ENCODE measurements at regions not wholly inside any gene's neighbourhood (a gene's known extent, or its start where the extent isn't known, plus 50 kb on each side); places are given as distances from the start of the nearest gene placed in this dataset.

DNA sequence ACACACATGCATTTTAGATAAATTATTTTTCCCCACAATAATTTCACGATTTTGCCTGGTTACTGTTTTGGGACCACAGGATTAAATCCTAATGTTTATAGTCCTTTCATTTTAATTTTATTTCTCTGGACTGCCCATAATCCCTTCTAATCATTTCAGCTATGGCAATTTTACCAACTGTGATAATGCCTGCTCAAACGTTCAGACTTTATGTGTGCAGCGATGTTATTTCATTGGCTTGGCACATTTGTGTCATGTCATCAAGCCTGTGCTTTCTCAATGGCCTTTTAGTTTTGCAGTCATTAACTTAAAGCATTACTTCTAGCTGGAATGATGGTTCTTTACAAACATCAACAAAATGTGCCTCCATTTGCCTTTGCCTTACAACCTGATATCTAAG, 140.6 kb upstream of the HSF2 start:
- DNase-seq (ENCODE audit: low read depth): no peak

DNA sequence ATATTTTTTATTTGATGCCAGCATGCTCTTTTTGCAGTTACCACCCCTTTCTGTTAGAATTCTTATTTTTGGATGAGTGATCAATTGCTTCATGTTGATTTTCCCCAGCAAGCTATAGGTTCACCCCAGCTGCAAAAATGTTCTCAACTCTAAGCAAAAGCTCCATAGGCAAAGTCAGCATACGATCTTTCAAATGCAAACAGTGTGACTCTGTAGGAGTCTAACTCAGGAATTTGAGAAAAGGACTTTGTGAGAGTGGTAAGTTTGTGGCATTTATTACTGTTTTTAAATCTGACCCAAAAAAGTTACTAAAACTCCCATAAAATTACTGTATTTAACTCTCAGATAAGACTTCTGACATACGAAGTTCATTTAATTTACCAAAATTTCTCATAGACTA, 134.9 kb upstream of the HSF2 start:
- no peak for DNase-seq (ENCODE audit: low read depth)

DNA sequence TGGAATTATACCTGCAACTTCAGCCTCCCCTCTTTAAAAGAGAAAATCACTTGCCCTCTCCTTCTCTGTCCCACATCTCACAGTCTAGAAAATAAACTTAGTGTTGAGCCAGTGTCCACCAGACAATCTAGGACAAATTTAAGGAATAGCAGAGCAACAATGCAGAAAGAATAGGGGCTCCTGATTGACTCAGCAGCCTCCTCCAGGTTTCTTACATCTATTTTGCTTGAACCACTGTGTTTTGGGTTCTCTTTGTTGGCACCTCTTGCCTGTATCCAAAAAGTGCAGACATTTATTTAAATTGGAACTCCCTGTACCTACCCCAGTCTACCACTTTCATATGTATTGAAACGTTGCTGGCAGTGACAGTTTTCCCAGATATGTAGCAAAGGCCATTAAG, 133.7 kb upstream of the HSF2 start:
- no peak for DNase-seq (ENCODE audit: low read depth)

DNA sequence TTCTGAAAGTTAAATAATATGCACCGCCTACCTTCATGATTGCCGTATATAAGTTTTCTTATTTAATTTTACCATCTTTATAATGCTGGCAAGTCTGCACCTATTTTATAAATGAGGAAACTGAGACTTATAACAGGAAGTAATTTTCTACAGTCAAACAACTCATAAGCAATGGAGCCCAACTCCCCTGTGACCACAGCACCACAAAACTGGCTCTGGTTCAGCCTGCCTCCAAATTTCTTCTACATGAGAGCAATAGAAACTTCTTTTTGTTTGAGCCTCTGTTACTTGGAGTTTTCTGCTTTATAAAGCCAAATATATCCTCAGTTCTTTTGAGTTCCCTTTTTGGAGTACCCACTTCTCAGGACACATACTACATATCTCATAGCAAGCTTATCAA, 131.1 kb upstream of the HSF2 start:
- DNase-seq (ENCODE audit: low read depth): no peak

DNA sequence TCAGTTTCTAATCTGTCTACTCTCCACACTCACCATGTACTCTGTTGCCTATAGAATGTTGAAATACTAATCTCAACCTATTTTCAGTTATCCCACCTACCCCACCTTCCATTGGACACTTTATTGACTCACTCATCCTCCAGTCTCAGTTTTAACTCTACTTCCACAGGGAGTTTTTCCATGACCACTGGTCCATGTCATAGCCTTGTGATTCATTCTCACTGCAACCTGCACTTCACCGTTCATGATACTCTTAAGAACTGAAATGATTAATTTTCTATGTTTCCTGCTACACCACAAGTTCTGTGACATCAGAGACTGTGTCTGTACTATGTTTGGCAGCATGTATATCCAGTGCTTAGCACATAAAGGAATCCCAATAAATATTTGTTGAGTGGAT, 122.8 kb upstream of the HSF2 start:
- DNase-seq (ENCODE audit: low read depth): peak; percentile 1

DNA sequence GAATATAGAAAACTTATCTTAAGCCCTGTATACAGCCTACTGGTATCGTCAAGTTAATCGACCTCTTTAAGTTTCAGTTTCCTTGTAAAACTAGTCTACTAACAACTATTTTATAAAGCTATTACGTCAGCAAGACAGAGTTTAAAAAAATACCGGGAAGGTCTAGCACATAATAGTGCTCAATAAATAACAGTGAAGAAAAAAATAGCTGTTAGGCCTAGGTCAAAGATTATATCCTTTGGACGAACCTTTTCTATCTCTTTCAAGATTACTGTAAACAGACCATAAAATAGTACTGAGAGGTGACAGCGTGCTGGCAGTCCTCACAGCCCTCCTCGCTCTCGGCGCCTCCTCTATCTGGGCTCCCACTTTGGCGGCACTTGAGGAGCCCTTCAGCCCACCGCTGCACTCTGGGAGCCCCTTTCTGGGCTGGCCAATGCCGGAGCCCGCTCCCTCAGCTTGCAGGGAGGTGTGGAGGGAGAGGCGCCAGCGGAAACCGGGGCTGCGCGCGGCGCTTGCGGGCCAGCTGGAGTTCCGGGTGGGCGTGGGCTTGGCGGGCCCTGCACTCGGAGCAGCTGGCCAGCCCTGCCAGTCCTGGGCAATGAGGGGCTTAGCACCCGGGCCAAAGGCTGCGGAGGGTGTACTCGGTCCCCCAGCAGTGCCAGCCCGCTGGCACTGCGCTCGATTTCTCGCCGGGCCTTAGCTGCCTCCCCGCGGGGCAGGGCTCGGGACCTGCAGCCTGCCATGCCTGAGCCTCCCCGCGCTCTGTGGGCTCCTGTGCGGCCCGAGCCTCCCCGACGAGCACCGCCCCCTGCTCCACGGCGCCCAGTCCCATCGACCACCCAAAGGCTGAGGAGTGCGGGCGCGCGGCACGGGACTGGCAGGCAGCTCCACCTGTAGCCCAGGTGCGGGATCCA, 119.1 kb upstream of the HSF2 start:
- peak; percentile 20 for DNase-seq (ENCODE audit: low read depth)

DNA sequence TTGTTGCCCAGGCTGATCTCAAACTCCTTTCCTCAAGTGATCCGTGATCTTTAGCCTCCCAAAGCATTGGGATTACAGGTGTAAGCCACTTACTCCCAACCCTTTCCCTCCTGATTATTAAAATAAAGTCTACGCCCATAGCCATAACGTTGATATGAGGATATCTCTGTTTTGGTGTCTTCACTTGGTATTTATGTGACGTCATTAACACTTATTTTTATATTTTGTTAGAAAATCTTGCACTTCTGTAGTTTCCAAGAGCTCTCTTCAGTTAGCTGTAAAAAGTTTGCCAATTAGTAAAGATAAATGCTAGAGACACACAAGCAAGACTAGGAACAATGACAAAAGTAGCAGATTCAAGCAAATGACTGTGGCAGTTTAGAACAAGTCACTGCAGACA, 115.6 kb upstream of the HSF2 start:
- DNase-seq (ENCODE audit: low read depth): no peak

DNA sequence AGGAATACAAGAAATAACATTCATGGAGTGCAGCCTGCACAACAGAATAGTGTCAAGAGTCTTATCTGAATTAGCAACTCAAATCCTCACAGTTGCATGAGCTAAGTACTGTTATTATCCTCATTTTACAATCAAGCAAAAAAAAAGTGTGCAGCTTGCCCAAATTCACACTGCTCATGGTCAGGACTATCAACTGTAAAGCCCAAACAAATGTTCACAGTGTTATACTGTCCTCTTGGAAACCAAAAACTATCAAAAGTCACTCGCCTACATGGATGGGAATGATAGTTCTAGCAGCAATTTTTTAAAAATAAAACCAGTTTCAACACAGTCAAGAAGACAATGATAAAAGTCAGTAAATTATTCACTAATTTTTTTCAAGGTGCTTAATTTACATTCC, 114.6 kb upstream of the HSF2 start:
- no peak for DNase-seq (ENCODE audit: low read depth)

DNA sequence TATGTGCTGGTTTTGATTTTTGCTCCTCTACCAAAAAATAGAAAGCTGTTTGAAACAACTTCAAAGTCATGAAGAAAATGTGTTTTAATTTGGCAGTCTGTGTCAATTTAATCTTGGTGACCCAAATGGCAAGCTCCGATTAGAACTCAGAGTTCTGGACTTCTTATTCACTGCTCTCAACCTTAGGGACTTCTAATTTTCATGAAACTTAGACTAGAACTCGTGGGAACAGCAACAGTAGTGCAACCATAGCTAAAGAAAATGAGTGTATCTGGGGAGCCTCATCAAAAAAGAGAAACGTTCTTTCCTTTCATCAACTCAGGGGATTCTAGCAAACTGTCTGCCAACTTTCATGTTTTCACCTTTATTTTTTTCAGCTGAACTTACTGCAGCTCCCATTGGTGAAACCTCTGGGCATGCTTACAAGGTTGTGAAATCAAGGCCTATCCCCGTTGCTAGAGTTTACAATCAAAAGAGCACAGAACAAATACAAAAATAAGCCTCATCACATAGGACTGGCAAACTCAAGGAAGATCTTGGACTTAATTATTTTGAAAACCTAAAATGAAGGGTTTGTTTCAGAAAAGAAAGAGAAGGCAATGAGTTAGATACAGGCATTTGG, 114.0 kb upstream of the HSF2 start:
- no peak for DNase-seq (ENCODE audit: low read depth)

DNA sequence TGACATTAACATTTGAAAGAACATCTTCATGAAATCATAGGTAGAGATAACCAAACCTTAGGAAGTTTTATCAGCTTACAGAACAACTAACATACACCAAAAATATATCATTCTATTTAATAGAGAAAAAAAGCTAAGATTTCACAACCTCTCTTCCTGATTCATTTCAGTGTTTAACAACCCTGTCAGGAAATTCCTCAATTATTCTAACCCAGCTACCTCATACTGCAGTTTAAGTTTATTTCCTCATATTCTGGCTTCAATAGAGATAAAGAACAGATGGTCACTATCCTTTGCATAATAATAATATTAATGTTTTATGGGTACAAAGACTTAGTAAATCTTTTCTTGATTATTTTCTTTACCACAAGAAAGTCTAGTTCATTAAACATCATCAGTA, 112.9 kb upstream of the HSF2 start:
- no peak for DNase-seq (ENCODE audit: low read depth)

DNA sequence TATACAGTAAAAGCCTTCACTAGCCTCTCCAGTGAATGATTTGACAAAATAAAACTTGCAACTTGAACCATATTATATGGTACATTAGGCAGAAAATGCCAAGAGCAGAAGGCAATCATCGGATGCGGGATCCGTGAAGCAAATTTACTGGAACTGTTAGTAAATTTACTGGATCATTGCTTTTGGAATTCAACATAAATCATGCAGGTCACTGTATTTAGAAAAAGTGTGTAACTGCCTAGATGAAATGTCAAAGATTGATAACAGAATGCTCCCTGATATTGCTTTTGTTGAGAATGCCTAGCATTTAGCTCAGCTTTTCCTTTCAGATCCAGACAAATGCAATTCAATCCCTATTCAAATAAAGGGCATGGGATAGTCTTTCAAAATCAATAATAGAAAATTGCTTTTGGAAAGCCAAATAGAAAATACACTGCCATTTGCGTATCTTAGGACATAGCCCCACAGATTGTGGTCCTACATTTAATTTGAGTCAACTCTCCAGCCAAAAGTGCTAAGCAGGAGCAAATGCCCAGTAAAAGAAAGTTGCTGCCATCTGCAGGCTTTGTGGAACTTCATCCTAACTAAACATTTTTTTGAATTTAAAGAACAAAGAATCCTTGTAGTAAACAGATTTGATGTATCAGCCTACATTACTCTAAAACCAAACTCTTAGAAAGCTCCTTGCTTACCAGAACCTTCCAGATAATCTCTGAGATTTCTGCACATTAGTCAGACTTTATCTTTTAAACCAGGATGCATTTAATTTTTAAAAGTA, 109.5 kb upstream of the HSF2 start:
- DNase-seq (ENCODE audit: low read depth): peak; percentile 4

DNA sequence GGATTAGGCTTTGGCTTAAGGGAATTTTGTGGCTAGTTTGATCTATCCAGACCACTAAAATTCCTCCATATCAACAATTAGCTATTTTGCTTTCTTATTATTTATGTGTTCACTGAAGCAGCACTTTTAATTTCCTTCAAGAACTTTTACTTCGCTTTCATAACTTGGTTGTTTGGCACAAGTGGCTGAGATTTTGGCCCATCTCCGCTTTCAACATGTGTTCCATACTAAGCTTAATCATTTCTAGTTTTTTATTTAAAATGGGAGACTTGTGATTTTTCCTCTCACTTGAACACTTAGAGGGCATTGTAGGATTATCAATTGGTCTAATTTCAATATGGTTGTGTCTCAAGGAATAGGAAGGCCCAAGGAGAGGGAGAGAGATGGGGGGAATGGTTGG, 102.4 kb upstream of the HSF2 start:
- DNase-seq (ENCODE audit: low read depth): no peak

DNA sequence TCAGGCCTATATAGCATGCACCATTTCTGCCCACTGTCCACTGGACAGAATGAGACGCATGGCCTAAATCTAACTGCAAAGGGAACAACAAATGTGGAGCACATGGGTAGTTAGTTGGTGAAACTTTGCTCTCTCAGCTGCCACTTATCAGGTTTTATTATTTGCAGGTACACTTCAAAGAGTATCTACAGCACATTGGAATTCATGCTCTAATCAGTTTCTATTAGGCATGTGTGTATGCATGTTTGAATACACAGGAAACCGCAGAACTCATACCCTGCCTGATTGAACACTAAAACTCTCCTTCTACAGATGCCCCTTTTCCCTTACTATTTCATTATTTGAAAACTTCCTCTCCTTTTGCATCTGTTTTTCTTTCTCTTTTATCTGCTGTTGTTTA, 97.4 kb upstream of the HSF2 start:
- DNase-seq (ENCODE audit: low read depth): no peak

DNA sequence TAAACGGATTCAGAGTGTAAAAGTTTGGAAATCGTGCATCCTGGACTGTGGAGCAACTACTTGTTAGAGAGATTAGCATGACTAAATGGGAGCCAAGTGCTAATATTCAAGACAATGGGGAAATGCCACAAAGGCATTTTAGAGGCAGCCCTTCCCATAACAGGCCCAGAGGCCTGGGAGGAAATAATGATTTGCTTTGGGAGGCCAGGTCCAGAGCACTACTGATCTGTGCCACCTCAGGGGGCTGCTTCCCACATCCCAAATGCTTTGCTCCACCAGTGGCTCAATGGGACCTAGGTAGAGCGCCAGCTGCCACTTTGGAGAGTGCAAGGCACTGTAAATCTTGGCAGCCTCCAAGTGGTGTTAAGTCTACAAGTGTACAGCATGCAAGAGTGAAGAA, 91.9 kb upstream of the HSF2 start:
- no peak for DNase-seq (ENCODE audit: low read depth)

DNA sequence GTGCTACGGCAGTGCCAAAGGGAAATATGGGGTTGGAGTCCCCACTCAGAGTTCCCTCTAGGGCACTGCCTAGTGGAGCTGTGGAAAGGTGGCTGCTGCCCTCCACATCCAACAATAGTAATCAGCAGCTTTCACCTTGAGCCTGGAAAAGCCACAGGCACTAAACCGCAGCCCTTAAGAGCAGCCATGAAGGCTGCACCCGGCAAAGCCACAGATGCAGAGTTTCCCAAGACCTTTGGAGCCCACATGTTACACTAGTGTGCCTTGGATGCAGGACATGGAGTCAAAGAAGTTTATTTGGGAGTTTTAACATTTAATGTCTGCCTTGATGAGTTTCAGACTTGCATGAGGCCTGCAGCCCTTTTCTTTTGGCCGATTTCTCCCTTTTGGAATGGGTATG, 91.4 kb upstream of the HSF2 start:
- no peak for DNase-seq (ENCODE audit: low read depth)

DNA sequence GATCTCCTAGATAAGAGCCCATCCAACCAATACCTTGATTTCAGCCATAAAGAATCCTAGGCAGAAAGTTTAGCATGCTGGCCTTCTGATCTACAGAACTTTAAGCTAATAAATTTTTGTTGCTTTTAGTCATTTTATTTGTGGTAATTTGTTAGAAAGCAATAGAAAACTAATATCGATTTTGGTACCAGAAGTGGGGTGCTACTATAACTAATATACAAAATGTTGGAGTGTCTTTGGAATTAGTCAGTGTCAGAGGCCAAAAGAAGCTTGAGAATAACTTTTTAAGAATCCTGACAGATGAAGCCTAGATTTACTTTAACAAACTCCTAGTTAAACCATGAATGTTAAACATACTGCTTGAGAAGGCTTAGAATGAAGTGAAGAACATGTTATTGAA, 83.6 kb upstream of the HSF2 start:
- no peak for DNase-seq (ENCODE audit: low read depth)

DNA sequence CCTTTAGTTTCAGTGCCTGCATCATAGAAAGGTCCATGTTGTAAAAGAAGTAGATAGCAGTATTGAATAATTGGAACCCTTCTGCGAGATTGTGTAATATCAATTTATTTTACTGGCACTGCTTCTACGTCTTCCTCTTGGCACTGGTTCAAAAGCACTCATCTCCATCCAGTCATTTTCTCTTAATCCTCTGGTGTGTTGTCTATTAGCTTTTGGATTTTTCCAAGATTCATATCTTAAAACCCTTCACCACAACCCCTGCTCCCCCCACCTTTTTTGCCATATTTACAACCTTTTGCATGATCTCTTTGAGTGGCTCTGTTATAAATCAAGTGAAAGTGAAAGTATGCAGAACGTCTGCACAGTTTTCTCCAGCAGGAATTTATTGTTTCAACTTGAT, 76.6 kb upstream of the HSF2 start:
- peak; percentile 8 for DNase-seq (ENCODE audit: low read depth)

DNA sequence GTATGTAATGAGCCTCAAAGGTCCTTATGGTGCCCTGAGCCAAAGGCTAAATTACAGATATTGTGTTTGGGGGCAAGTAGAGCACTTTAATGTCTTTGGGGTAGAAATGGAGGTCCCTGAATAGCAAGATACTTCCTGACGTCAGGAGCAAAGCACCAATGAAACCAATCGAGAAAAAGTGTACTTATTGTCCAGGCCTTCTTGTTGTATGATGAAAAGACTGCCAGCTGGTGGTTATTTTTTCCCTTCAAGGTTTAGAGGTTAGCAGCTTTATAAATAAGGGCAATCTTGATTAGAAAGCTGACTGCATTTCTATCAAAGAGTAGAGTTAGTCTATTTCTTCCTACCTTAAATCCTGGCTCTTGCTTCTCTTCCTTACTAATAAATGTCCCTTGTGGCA, 76.1 kb upstream of the HSF2 start:
- no peak for DNase-seq (ENCODE audit: low read depth)

DNA sequence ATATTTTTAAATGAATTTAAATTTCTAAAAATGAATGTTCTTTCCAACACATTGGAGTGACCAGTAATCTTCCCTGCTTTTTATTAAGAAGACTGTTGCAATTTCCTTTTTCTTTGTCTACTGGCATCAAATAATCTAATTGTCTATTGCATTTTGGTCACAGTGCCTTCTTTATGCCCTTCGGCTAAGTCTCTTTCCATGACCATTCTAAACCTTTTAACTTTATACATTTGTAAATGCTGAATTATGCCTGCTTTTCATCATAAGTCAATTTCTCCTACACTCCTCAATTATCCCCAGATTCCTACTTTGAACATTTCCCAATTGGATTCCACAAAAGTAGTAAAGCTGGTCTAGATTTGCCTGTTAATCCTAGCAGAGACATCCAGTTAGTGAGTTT, 69.1 kb upstream of the HSF2 start:
- no peak for DNase-seq (ENCODE audit: low read depth)

DNA sequence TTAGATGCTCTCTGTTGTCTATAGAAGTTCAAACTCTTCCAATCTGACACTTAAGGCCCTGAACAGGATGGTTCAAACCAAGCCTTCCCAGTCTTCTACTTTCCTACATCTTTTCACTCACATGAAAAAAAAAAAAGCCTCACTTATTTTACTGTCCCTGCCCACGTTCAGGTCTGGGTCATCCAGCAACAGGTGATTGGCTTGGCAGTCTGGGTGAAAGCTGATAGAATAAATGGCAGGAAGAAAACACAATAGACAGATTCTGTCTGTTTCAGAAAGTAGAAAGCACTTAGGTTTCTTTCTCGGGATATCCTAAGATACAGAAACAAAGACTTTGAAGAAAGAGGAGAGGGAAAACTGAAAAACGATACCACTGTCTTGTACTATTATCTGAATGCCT, 61.8 kb upstream of the HSF2 start:
- DNase-seq (ENCODE audit: low read depth): no peak

DNA sequence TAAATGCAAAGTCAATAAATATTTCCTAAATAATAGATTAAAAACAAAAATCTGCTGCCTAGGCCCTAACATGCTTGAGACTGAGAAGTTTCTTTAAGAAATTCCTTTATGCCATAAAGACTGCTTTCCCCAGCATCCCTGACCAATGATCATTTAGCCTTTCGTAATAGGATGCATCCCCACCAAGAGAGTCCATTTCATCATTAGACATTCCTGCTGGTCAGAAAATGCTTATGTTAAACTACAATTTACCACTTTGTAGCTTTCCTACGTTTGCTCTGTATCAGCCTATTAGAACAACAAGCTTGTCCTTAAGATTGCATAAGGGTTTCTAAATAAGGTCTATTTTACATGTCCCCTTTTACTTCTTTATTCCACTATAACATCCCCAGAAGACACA, 59.8 kb upstream of the HSF2 start:
- no peak for DNase-seq (ENCODE audit: low read depth)

DNA sequence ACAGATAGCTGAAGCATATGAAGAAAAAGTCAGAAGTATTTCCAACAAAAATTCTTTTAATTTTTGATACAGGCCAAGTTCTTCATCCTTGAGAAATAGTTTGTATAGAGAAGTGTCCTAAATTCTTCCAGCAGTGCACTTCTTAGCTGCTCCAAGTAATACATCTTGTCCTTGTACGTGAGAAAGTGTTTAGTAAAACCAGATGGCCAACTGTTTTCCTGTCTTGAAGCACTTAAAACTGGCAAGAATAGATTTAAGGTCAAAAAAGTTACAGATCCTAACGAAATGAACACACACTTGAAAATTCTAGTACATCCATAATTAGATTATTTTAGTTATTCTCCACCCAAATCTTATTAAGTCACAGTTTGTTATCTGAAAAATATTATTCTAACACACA, 52.2 kb upstream of the HSF2 start:
- no peak for DNase-seq (ENCODE audit: low read depth)

DNA sequence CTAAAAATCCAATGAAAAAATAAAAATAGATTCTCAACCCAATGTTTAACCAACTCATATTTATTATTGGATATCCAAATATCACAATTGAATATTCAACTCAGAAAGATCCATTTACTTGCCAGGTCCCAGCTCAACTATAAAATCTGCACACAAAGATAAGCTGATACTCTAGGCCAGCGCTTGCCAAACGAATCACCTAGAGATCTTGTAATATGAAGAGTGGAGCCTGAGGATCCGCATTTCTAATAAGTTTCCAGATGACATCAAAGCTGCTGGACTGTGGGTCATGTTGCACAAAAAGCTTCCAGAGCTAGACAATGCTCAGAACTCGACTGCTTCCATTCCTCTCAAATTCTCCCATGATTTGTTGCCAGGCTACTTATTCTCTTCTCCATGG, 51.7 kb upstream of the HSF2 start:
- no peak for DNase-seq (ENCODE audit: low read depth)

Measured in Daoy (cell line).